PC-9 (cell line): ENCODE measurements at regions not wholly inside any gene's neighbourhood (a gene's known extent, or its start where the extent isn't known, plus 50 kb on each side); places are given as distances from the start of the nearest gene placed in this dataset.
A peak's percentile ranks its signal among the peaks of the same experiment; 100 is the strongest.

ENCODE experiments used
- BruUV-seq: library from RNA; stranded (reverse); fragments of 400-500 nt; replicated peaks from 2 replicates; lab custom pipeline; 2021; lab: Mats Ljungman, UMichigan
- CTCF ChIA-PET: fragments of 300-600 bp; sonication (Branson Sonifier 250); formaldehyde crosslinking; loops from one replicate; lab custom pipeline; 2022; ENCODE audit warnings: antibody characterized with exemption; lab: Charles Lee
- POLR2A ChIA-PET: fragments of 300-600 bp; sonication (Branson Sonifier 250); formaldehyde crosslinking; loops from one replicate; lab custom pipeline; 2022; ENCODE audit warnings: antibody characterized with exemption; ENCODE audit not compliant: unreplicated experiment; lab: Charles Lee
- DNase-seq, 2 experiments: peaks; one replicate each; pipeline versions ENCODE4 v3.0.0 to v3.0.0-alpha.2; 2015 to 2022; ENCODE audit warnings: mixed read lengths in 1 of 2
- H2AFZ ChIP-seq: fragments of 200-600 bp; sonication (generic); 2 replicates; pipeline ENCODE4 v1.8.1; 2017; ENCODE audit warnings: antibody characterized with exemption
- H3F3A ChIP-seq: fragments of 200-600 bp; sonication (generic); 2 replicates; pipeline ENCODE4 v1.8.1; 2017; ENCODE audit warnings: antibody characterized with exemption, mild to moderate bottlenecking, low read depth; ENCODE audit not compliant: insufficient read depth
- H3K27ac ChIP-seq: fragments of 200-600 bp; sonication (generic); 2 replicates; pipeline ENCODE4 v1.6.1; 2016; ENCODE audit warnings: mixed run types
- H3K27me3 ChIP-seq: fragments of 200-600 bp; sonication (generic); 2 replicates; pipeline ENCODE4 v1.6.1; 2016; ENCODE audit warnings: low read depth, mixed run types; ENCODE audit not compliant: insufficient read depth
- H3K36me3 ChIP-seq: fragments of 200-600 bp; sonication (generic); 2 replicates; pipeline ENCODE4 v1.6.1; 2016; ENCODE audit warnings: low read depth, mixed run types
- H3K4me1 ChIP-seq: fragments of 200-600 bp; sonication (generic); replicated peaks from 2 replicates; pipeline ENCODE4 v1.6.1; 2016; ENCODE audit warnings: mixed run types; ENCODE audit not compliant: insufficient read depth
- H3K4me2 ChIP-seq: fragments of 200-600 bp; sonication (generic); 2 replicates; pipeline ENCODE4 v1.6.1; 2017; ENCODE audit warnings: mixed run types
- H3K4me3 ChIP-seq: fragments of 200-600 bp; sonication (generic); 2 replicates; pipeline ENCODE4 v1.6.1; 2016; ENCODE audit warnings: mixed run types
- H3K79me2 ChIP-seq: fragments of 200-600 bp; sonication (generic); 2 replicates; pipeline ENCODE4 v1.6.1; 2017; ENCODE audit warnings: low read depth, mixed run types
- H3K9me2 ChIP-seq: fragments of 200-600 bp; sonication (generic); 2 replicates; pipeline ENCODE4 v1.8.1; 2017; ENCODE audit warnings: mild to moderate bottlenecking; ENCODE audit not compliant: insufficient read depth
- H3K9me3 ChIP-seq: fragments of 200-600 bp; sonication (generic); 2 replicates; pipeline ENCODE4 v1.8.1; 2016; ENCODE audit warnings: low read depth; ENCODE audit not compliant: insufficient read depth
- H4K20me1 ChIP-seq: fragments of 200-600 bp; sonication (generic); 2 replicates; pipeline ENCODE4 v1.8.1; 2017; ENCODE audit not compliant: insufficient read depth
- CTCF ChIP-seq: fragments of 200-600 bp; sonication (generic); conservative IDR thresholded peaks from 2 replicates; pipeline ENCODE4 v1.6.1; 2017; ENCODE audit warnings: mixed run types, antibody characterized with exemption, mild to moderate bottlenecking, moderate library complexity
- EZH2 ChIP-seq: fragments of 200-600 bp; sonication (generic); IDR thresholded peaks from 2 replicates; pipeline ENCODE4 v1.8.0; 2017; ENCODE audit warnings: antibody characterized with exemption, low read depth
- intact Hi-C: fragments of 100-400 bp; cut with micrococcal nuclease; formaldehyde crosslinking; loops from one replicate; pipeline ENCODE4 v1.10.0; 2022; ENCODE audit not compliant: unreplicated experiment

GRCh38 chr13:74287724-74288169, 153.5 kb upstream of the KLF12 start:
- no peaks in the 10 kb centered on the region for H3F3A ChIP-seq
- peak in 1 of 2 experiments; percentile 14 for DNase-seq
- H3K4me2 ChIP-seq: no peak overlapping the region
- H3K9me3 ChIP-seq: no peaks in the 10 kb centered on the region
- ChIA-PET CTCF (interaction anchor here (0.6 kb wide), 2 partner anchors 531 to 1173 kb away, joined by 4 to 5 read pairs; no protein-coding TSS in a partner anchor), POLR2A (no interaction called here)
- H3K9me2 ChIP-seq: no peaks in the 10 kb centered on the region
- no peaks in the 10 kb centered on the region for H3K36me3 ChIP-seq
- TF ChIP-seq CTCF (no peak), EZH2 (no peak)
- no peak overlapping the region for H3K27ac ChIP-seq
- H3K4me1 ChIP-seq: no peaks in the 10 kb centered on the region
- BruUV-seq: no TSS peak
- H3K4me3 ChIP-seq: no peak overlapping the region
- intact Hi-C loops: loop anchor here (1.0 to 5.0 kb wide), 6 partner anchors 153 to 930 kb away; partner anchors contain the start of gene KLF12
- H3K27me3 ChIP-seq: no peaks in the 10 kb centered on the region
- no peaks in the 10 kb centered on the region for H3K79me2 ChIP-seq
- H2AFZ ChIP-seq: no peak overlapping the region
- no peaks in the 10 kb centered on the region for H4K20me1 ChIP-seq

- CTCF ChIA-PET: no interaction called here
- no peak for DNase-seq
- H3K4me1 ChIP-seq: no peaks in the 10 kb centered on the region
- no peaks in the 10 kb centered on the region for H3F3A ChIP-seq
- no peak overlapping the region for H2AFZ ChIP-seq
- no peaks in the 10 kb centered on the region for H3K36me3 ChIP-seq
- no peak overlapping the region for H3K4me3 ChIP-seq
- no peaks in the 10 kb centered on the region for H3K79me2 ChIP-seq
- POLR2A ChIA-PET: no interaction called here
- H3K9me3 ChIP-seq: no peaks in the 10 kb centered on the region
- intact Hi-C loops: no loop called here
- TF ChIP-seq EZH2: no peak
- no peak for TF ChIP-seq CTCF
- no peaks in the 10 kb centered on the region for H3K27me3 ChIP-seq
- no TSS peak for BruUV-seq
- no peak overlapping the region for H3K27ac ChIP-seq
- H4K20me1 ChIP-seq: no peaks in the 10 kb centered on the region
- no peak overlapping the region for H3K4me2 ChIP-seq
- H3K9me2 ChIP-seq: no peaks in the 10 kb centered on the region
Observed at GRCh38 chr13:74280795-74281490, 146.7 kb upstream of the KLF12 start.

GRCh38 chr13:74280093-74280794, 146.0 kb upstream of the KLF12 start:
- H3F3A ChIP-seq: no peaks in the 10 kb centered on the region
- CTCF ChIA-PET: no interaction called here

More at GRCh38 chr13:74280093-74280794, 146.0 kb upstream of the KLF12 start:
- DNase-seq: no peak
- Histone ChIP-seq H3K36me3 (no peaks in the 10 kb centered on the region), H3K27ac (no peak overlapping the region), H3K4me1 (no peaks in the 10 kb centered on the region), H2AFZ (no peak overlapping the region), H3K27me3 (no peaks in the 10 kb centered on the region), H3K9me3 (no peaks in the 10 kb centered on the region), H4K20me1 (no peaks in the 10 kb centered on the region), H3K4me3 (no peak overlapping the region), H3K4me2 (no peak overlapping the region), H3K9me2 (no peaks in the 10 kb centered on the region), H3K79me2 (no peaks in the 10 kb centered on the region)
- intact Hi-C loops: no loop called here
- POLR2A ChIA-PET: no interaction called here
- TF ChIP-seq CTCF (no peak), EZH2 (no peak)
- BruUV-seq: no TSS peak
